ENCODE measurements at regions not wholly inside any gene's neighbourhood (a gene's known extent, or its start where the extent isn't known, plus 50 kb on each side); places are given as distances from the start of the nearest gene placed in this dataset.
"Not testable (repeated sequence)": the region's sequence is repeated elsewhere in the genome, so short reads cannot be mapped to it uniquely, and the experiment has no call there.

GRCh38 chr1:213767683-213768082, 220.1 kb upstream of the PROX1 start:
- Mint-ChIP-seq H3K4me1 (no peaks in the 10 kb centered on the region), H3K4me3 (no peak overlapping the region), H3K9me3 (no peaks in the 10 kb centered on the region), H3K27ac (no peak overlapping the region), H3K36me3 (ENCODE audit: low read depth) (no peaks in the 10 kb centered on the region), H3K27me3 (no peaks in the 10 kb centered on the region)
- DNase-seq = no peak
- no peak for ATAC-seq

GRCh38 chr1:213772128-213773063, 215.4 kb upstream of the PROX1 start:
- no peaks in the 10 kb centered on the region for H3K4me1 Mint-ChIP-seq
- no peaks in the 10 kb centered on the region for H3K9me3 Mint-ChIP-seq
- H3K36me3 Mint-ChIP-seq (ENCODE audit: low read depth) = no peaks in the 10 kb centered on the region
- no peaks in the 10 kb centered on the region for H3K27me3 Mint-ChIP-seq
- H3K27ac Mint-ChIP-seq = no peak overlapping the region
- DNase-seq (no peak), ATAC-seq (no peak)
- no peak overlapping the region for H3K4me3 Mint-ChIP-seq

GRCh38 chr1:213773975-213774374, 213.8 kb upstream of the PROX1 start:
- no peaks in the 10 kb centered on the region for H3K9me3 Mint-ChIP-seq
- DNase-seq = no peak
- no peaks in the 10 kb centered on the region for H3K36me3 Mint-ChIP-seq (ENCODE audit: low read depth)
- H3K27ac Mint-ChIP-seq = no peak overlapping the region
- no peak overlapping the region for H3K4me3 Mint-ChIP-seq
- H3K27me3 Mint-ChIP-seq = no peaks in the 10 kb centered on the region
- H3K4me1 Mint-ChIP-seq = no peaks in the 10 kb centered on the region
- no peak for ATAC-seq

- ATAC-seq (no peak), DNase-seq (no peak)
- no peaks in the 10 kb centered on the region for H3K27me3 Mint-ChIP-seq
- H3K9me3 Mint-ChIP-seq = peaks cover 4% of the 10 kb centered on the region
- no peak overlapping the region for H3K4me3 Mint-ChIP-seq
- H3K36me3 Mint-ChIP-seq (ENCODE audit: low read depth) = no peaks in the 10 kb centered on the region
- no peaks in the 10 kb centered on the region for H3K4me1 Mint-ChIP-seq
- no peak overlapping the region for H3K27ac Mint-ChIP-seq
Observed at GRCh38 chr1:213776969-213777368, 210.8 kb upstream of the PROX1 start.

GRCh38 chr1:213779228-213779627, 208.5 kb upstream of the PROX1 start:
- peaks cover 3% of the 10 kb centered on the region for H3K27me3 Mint-ChIP-seq
- no peak for ATAC-seq
- no peak for DNase-seq
- no peak overlapping the region for H3K27ac Mint-ChIP-seq
- H3K4me1 Mint-ChIP-seq = peaks cover 5% of the 10 kb centered on the region
- no peaks in the 10 kb centered on the region for H3K36me3 Mint-ChIP-seq (ENCODE audit: low read depth)
- H3K9me3 Mint-ChIP-seq = peaks cover 4% of the 10 kb centered on the region
- no peak overlapping the region for H3K4me3 Mint-ChIP-seq

DNA sequence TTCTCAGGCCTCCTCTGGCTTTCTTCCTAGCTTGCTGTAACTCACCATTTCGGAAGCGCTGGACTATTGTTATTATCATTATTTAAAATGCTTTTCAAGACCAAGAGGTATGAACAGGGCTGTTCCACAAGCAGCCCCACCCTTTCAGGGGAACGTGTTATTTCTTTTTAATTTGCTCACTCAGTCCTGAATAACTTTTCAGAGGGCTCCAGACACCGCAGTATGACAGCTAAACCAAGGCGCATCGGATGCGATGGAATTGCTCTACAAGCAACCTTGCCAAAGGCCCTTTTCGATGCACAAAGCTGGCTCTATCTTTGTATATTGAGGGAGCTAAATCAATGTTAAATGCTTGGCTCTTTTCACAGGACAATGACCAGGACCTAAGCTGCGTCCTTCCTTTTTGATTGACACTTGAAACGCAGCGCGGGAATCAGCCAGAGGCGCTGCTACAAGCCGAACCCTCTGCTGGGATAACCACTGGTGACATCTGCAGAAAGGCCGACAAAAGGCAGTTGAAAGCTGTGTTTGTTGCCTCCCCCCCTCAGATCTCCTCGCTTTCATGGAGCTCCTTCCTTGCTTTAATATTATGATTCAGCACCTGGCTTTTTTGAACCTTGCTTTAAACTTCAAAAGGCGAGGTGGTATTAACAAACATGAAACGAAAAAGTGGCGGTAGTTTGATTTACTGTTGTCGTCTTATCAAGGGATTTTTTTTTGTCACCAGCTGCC, 204.7 kb upstream of the PROX1 start:
- Mint-ChIP-seq H3K4me1 (peaks cover 6% of the 10 kb centered on the region), H3K4me3 (no peak overlapping the region), H3K9me3 (peaks cover 4% of the 10 kb centered on the region), H3K27me3 (peaks cover 3% of the 10 kb centered on the region), H3K36me3 (ENCODE audit: low read depth) (no peaks in the 10 kb centered on the region), H3K27ac (no peak overlapping the region)
- ATAC-seq (no peak), DNase-seq (no peak)

- ATAC-seq (no peak), DNase-seq (no peak)
- Mint-ChIP-seq H3K4me1 (peaks cover 6% of the 10 kb centered on the region), H3K27ac (no peak overlapping the region), H3K36me3 (ENCODE audit: low read depth) (no peaks in the 10 kb centered on the region), H3K9me3 (peaks cover 4% of the 10 kb centered on the region), H3K27me3 (peaks cover 3% of the 10 kb centered on the region), H3K4me3 (peak overlapping the region; percentile 4)
Observed at GRCh38 chr1:213783893-213784292, 203.9 kb upstream of the PROX1 start.

GRCh38 chr1:213786683-213787082, 201.1 kb upstream of the PROX1 start:
- H3K27ac Mint-ChIP-seq = no peak overlapping the region
- ATAC-seq (no peak), DNase-seq (no peak)
- peaks cover 3% of the 10 kb centered on the region for H3K27me3 Mint-ChIP-seq
- no peaks in the 10 kb centered on the region for H3K36me3 Mint-ChIP-seq (ENCODE audit: low read depth)
- H3K4me3 Mint-ChIP-seq = no peak overlapping the region
- no peaks in the 10 kb centered on the region for H3K9me3 Mint-ChIP-seq
- peaks cover 6% of the 10 kb centered on the region for H3K4me1 Mint-ChIP-seq

DNA sequence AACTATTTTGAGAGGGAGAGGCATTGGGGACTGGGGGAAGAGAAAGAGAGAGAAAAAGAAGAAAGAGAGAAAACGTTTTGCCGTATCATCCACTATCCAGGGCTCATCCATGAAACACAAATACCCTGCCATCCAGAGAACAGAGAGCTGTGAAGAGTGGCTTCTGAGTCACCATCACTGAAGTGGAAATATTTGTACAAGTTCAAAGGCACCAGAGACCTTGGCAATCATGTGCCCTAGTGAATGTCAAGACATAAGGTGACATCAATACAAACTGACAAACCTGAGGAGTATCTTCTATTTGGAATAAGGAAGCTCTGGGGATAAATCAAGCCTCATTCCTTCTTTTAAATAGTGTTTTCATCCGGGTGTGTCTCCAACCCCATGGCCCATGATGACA, 197.2 kb upstream of the PROX1 start:
- no peak overlapping the region for H3K27ac Mint-ChIP-seq
- no peak for DNase-seq
- H3K9me3 Mint-ChIP-seq = no peaks in the 10 kb centered on the region

DNA sequence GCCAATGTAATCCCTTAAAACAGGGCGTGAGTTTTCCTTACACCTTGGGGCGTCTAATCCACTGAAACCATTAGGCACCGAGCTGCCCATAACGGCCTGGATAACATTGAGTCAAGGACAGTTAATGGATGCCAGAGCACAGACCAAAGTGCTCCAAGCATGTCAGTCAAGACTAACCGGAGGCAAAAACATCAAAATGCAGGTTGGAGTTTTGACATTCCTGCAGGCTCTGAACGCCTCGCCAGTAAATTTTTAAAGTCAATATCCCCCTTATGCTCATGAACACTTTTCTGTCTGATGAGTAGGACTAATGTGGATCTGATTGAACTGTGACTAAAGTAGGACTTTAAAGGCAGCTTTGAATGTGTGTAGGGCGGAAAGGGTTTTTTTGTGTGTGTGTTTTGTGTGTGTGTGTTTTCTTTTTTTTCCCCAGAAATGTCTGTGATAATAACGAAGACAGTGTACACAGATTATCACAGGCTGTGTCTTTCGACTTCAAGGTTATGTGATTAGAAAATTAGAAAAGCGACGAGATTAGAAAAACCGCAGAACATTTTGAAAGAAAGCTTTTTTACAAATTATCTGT, 194.2 kb upstream of the PROX1 start:
- H3K27me3 Mint-ChIP-seq = no peaks in the 10 kb centered on the region
- H3K4me1 Mint-ChIP-seq = no peaks in the 10 kb centered on the region
- ATAC-seq (no peak), DNase-seq (no peak)
- no peak overlapping the region for H3K4me3 Mint-ChIP-seq
- no peak overlapping the region for H3K27ac Mint-ChIP-seq
- H3K9me3 Mint-ChIP-seq = no peaks in the 10 kb centered on the region
- no peaks in the 10 kb centered on the region for H3K36me3 Mint-ChIP-seq (ENCODE audit: low read depth)

More for the DNA sequence above, 197.2 kb upstream of the PROX1 start:
- no peaks in the 10 kb centered on the region for H3K4me1 Mint-ChIP-seq
- H3K36me3 Mint-ChIP-seq (ENCODE audit: low read depth) = no peaks in the 10 kb centered on the region
- ATAC-seq = no peak
- H3K27me3 Mint-ChIP-seq = no peaks in the 10 kb centered on the region
- H3K4me3 Mint-ChIP-seq = no peak overlapping the region

DNA sequence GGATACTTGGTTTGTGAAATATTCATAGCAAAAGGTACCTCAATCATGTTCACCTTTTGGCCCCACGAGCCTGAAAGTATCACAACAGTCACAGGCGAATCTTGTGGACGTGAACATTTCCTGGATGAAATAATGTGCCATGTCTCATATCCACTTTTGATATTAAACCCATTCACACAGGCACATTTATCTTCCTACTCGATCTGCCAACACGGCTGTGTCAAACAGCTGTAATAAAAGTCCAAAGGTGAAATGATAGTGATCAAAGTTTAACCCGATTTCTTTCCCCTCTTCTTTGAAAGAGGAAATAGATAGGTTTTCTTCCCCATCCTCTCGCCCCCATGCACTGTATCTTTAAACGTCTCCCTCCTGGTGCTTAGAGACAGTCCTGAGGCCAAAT, 191.2 kb upstream of the PROX1 start:
- H3K4me3 Mint-ChIP-seq = no peak overlapping the region
- no peaks in the 10 kb centered on the region for H3K4me1 Mint-ChIP-seq

GRCh38 chr1:213808288-213808687, 179.5 kb upstream of the PROX1 start:
- not testable (repeated sequence) for H3K4me3 Mint-ChIP-seq; H3K27ac Mint-ChIP-seq; H3K36me3 Mint-ChIP-seq (ENCODE audit: low read depth); H3K9me3 Mint-ChIP-seq; ATAC-seq; DNase-seq; H3K27me3 Mint-ChIP-seq; H3K4me1 Mint-ChIP-seq

More for the DNA sequence above, 191.2 kb upstream of the PROX1 start:
- H3K9me3 Mint-ChIP-seq = no peaks in the 10 kb centered on the region
- DNase-seq = no peak
- ATAC-seq = no peak
- no peak overlapping the region for H3K27ac Mint-ChIP-seq
- H3K27me3 Mint-ChIP-seq = no peaks in the 10 kb centered on the region
- no peaks in the 10 kb centered on the region for H3K36me3 Mint-ChIP-seq (ENCODE audit: low read depth)

GRCh38 chr1:213817156-213817555, 170.6 kb upstream of the PROX1 start:
- Mint-ChIP-seq H3K36me3 (ENCODE audit: low read depth) (no peaks in the 10 kb centered on the region), H3K9me3 (no peaks in the 10 kb centered on the region), H3K27ac (no peak overlapping the region), H3K4me1 (no peaks in the 10 kb centered on the region), H3K27me3 (no peaks in the 10 kb centered on the region), H3K4me3 (no peak overlapping the region)
- no peak for ATAC-seq
- no peak for DNase-seq

- no peaks in the 10 kb centered on the region for H3K36me3 Mint-ChIP-seq (ENCODE audit: low read depth)
- no peaks in the 10 kb centered on the region for H3K27me3 Mint-ChIP-seq
- H3K4me3 Mint-ChIP-seq = no peak overlapping the region
- no peaks in the 10 kb centered on the region for H3K4me1 Mint-ChIP-seq
- no peak overlapping the region for H3K27ac Mint-ChIP-seq
- no peaks in the 10 kb centered on the region for H3K9me3 Mint-ChIP-seq
- ATAC-seq = no peak
- no peak for DNase-seq
Observed at GRCh38 chr1:213820362-213821149, 167.2 kb upstream of the PROX1 start.
